ENCODE measurements at regions not wholly inside any gene's neighbourhood (a gene's known extent, or its start where the extent isn't known, plus 50 kb on each side); places are given as distances from the start of the nearest gene placed in this dataset.

GRCh38 chr19:28425046-28425931, 787.7 kb downstream of the UQCRFS1 start:
- DNase-seq = no peak

DNA sequence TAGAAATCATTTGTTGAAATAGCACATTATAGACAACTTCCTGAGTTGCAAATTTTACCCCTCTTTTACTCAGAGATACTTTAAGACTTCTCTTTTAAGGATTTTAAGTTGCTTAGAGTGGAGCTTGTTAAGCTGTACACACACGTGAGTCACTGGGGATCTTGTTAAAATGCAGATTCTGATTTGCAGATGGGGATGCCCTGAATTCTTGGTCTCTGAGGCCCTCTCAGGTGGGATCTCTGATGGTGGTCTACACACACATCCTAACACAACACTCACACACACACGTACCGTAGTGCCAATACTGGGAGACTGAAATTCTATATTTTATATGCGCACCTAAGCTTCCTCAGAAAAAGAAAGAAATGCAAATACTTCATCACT, 788.3 kb downstream of the UQCRFS1 start:
- DNase-seq = no peak

DNA sequence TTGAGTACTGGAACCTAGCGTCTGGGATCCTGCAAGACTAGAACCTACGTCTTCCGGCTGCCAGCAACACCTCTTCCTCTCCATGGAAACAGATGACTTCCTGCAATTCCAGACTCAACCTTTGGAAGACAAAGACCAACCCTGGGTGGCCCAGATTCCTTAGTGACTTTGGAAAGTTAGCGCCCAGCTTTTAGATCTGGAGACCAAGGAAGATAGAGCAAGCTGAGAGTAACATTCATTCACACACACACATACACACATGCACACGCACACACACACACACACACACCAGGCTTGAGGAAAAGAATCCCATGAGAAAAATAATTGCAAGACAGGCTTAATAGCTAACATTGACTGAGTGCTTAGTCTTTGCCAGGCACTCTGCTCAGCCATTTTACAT, 788.9 kb downstream of the UQCRFS1 start:
- no peak for DNase-seq

DNA sequence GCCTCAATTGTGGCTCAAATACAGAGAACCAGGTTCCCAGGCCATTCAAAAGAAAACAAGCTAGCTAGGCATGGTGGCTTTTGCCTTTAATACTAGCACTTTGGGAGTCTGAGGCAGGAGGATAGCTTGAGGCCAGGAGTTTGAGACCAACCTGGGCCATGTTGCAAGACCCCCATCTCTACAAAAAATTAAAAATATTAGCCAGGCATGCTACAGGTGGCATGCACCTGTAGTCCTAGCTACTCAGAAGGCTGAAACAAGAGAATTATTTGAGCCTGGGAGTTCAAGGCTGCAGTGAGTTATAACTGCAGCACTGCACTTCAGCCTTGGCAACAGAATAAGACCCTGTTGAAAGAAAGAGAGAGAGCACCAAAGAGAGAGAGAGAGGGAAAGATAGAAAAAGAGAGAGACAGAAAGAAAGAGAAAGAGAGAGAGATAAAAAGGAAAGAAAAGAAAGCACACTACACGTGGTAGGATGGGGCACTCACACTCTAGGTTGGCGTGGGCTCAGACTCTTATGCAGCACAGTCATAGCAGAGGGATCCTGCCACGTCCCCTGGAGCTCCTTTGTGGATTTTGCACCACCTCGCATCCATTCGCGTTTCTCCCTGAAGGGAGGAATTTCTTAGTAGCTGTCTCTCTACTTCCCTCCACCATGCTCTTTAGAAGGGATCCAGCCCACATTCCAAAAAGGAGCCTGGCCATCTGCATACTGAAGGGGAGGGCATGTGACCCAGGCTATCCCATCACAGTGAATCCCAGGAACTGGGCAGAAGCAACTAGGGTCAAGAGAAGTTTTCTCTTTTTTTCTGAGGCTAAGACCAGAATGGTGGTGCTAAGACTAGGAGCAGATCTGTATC, 789.9 kb downstream of the UQCRFS1 start:
- DNase-seq = no peak

DNA sequence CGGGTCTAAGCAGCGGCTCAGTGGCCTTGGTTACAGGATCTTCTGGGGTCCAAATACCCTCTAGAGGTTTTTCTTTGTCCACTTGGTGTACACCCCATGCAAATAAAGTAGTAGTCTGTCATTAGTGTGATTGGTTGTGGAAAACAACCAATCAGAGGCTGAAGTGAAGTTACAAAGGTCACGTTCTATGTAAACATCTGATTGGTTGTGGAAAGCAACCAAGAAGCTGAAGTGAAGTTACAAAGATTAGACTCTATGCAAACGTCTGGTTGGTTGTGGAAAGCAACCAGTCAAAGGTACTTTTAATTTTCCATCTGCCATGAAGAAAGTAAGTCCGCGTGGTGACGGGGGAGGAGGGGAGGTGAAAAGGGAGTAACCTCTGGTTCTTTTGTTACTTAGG, 790.9 kb downstream of the UQCRFS1 start:
- no peak for DNase-seq

DNA sequence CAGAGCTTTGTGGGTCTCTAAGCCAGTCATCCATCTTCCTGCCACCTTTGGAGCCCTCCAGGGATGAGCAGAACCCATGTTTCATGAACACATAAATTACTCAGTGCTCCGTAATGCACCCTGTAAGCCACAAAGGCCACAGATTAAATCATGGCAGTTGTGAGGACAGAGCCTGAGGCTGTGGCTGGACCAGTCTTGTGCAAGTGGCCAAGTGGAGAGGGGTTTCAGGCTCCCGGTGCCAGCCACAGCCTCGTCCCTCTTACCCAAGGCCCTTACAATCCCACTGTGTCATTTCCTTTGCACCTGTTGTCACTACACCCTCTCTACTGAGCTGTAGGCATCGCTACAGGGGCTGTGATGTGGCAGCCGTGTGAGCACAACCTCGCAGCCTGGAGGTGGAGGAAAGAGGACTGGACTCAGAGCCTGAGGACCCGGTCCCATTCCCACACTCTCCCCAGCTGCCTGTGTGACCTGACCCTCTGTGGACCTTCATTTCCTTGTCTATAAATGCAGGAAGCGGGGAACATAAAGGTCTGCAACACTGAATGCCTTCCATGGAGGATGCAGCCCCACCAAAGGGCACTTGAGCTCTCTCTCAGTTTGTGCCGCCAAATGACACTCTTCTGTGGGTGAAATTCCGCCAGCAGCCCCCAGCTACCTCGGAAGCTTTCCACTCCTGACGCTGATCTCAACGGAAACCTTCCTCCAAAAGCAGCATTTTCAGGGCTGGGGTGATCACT, 792.0 kb downstream of the UQCRFS1 start:
- no peak for DNase-seq

DNA sequence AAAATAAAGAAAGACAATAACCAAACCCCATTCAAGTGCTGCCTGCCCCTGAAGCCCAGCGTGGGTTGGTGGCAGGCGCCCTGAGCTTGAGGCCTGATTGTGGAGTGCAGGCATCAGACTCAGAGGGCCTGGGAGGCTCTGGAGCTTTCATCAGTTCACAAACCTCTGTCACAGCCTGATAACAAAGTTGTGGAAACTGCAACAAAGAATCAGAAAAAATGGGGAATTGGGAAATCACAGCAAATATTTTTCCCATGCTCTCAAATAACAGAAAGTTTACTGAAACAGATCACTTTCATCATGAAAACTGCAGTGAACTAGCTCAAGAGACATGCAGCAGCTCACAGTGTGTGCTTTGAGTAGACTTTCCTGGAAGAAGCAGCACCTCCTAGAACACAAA, 793.6 kb downstream of the UQCRFS1 start:
- no peak for DNase-seq

DNA sequence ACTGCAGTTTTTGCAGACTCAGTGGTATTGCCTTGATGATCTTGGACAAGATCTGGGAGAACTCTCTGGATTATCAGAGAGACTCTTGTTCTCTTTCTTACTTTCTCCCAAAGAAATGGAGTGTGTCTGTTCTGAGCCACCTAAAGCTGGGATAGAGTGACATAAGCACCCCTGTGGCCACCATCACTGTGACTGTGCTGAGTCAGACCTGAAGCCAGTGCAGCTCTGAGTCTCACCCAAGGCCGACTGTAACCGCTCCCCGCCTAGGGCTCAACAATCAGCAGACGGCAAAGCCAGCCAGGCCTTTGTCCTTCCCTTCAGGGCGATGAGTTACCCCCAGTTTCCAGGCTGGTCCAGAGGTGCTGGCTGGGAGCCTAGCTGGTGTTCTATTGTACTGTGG, 795.6 kb downstream of the UQCRFS1 start:
- DNase-seq = no peak

- no peak for DNase-seq
These were observed 796.7 kb downstream of the UQCRFS1 start for GRCh38 chr19:28416245-28416644.

GRCh38 chr19:28414748-28415147, 798.2 kb downstream of the UQCRFS1 start:
- no peak for DNase-seq

- no peak for DNase-seq
These were observed 803.1 kb downstream of the UQCRFS1 start for GRCh38 chr19:28409859-28410258.

- no peak for DNase-seq
These were observed 806.0 kb downstream of the UQCRFS1 start for GRCh38 chr19:28406966-28407365.

GRCh38 chr19:28405346-28405742, 807.6 kb downstream of the UQCRFS1 start:
- no peak for DNase-seq

DNA sequence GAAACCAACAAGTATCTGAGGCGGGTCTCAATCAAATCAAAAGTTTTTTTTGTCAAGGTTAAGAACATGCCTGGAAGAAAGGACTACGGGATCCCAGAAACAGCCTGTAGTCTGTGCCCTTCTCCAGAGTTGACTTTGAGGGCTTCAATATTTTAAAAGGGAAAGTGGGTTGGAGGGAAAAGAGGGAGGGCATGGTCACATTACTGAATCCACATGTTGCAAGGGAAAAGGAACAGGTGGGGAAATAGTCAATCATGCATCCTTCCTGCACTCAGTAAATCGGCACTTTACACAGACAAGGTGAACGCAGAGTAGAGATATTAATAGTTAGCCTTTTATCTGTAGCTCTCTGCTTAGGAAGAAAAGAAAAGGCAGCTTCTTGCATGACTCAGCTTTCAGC, 808.5 kb downstream of the UQCRFS1 start:
- DNase-seq = no peak

- no peak for DNase-seq
These were observed 809.3 kb downstream of the UQCRFS1 start for GRCh38 chr19:28403690-28404089.

- DNase-seq = no peak
These were observed 810.2 kb downstream of the UQCRFS1 start for GRCh38 chr19:28402701-28403290.

GRCh38 chr19:28401739-28402424, 811.1 kb downstream of the UQCRFS1 start:
- no peak for DNase-seq

DNA sequence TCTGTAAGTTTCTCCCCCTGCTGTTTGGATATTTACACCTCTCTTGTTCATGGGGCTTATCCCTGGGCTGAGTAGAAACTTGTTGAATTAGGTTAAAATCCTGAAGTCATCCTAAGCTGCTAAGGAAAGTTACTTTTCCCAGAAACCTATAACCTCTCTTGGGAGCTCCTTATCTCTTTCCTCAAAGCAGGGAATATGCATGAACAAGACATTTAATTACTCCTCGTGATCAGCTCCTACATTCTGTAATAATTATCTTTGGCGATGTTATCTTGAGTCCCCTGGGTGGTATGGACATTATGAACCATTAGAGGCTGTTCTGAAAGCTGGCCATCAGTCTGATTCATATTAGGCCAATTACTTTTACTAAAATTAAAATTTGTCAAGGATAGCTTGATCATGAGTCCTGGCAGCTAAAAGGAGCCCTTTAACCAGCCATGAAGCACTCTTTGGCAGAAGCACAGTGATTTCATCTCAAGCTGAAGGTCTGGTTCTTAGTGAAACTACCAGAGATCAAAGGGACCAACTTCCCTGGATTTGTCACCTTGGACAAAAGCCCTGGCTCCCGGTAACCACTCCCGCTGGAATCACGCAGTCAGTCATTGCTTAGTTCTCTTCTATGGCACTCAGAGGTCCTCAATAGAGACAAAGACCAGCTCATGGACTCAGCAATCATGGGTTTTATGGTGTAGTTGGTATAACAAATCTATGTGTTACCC, 811.8 kb downstream of the UQCRFS1 start:
- DNase-seq = no peak

- no peak for DNase-seq
These were observed 813.8 kb downstream of the UQCRFS1 start for GRCh38 chr19:28399187-28399586.

GRCh38 chr19:28397800-28398199, 815.2 kb downstream of the UQCRFS1 start:
- no peak for DNase-seq

DNA sequence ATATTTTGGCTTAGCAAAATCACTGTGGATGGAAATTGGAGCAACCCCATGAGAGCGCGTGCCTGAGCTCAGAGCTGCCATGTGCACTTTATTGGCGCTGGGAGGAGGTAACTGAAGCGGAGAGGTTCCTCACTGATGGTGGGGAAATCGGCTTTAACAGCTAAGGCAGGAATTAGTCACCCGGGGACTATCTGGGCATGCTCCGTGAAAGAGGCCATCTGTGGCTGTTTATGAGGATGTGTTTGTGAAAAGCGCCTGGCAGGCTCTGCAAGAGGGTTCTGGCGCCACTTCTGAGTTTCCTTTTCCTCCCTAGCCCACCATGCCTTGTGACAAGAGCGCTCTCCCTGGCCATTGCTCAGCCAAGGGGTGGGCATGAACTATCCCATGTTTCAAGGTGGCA, 815.6 kb downstream of the UQCRFS1 start:
- DNase-seq = no peak

Measured in activated CD4-positive, alpha-beta T cell treated with anti-CD3 and anti-CD28 coated beads for 1 hour (primary cell).